HepG2 (cell line): ENCODE measurements at regions not wholly inside any gene's neighbourhood (a gene's known extent, or its start where the extent isn't known, plus 50 kb on each side); places are given as distances from the start of the nearest gene placed in this dataset.

ENCODE experiments used
- ATAC-seq: fragments of 200-7000 bp; cut with Tn5 transposase; 3 replicates; pipeline ENCODE4 v1.9.1; 2020; ENCODE audit warnings: mild to moderate bottlenecking, moderate library complexity
- BruUV-seq: library from RNA; stranded (reverse); fragments of 400-500 nt; replicated peaks from 2 replicates; lab custom pipeline; 2021; lab: Mats Ljungman, UMichigan
- CTCF ChIA-PET: fragments of 300-600 bp; formaldehyde crosslinking; extraction: SDS; loops from one replicate; lab custom pipeline; 2021; ENCODE audit warnings: low total read pairs, inconsistent platforms, low intra/inter-chr PET ratio; lab: Yijun Ruan, JAX
- POLR2A ChIA-PET: fragments of 350-600 bp; sonication (Branson Sonifier 250); formaldehyde crosslinking; loops from one replicate; lab custom pipeline; 2020; ENCODE audit warnings: antibody characterized with exemption, inconsistent platforms; lab: Yijun Ruan, JAX
- DNase-seq: peaks from one replicate; pipeline ENCODE4 v3.0.0-alpha.2; 2015; ENCODE audit warnings: low spot score
- FAIRE-seq: peaks from 3 replicates; lab custom pipeline; 2011; peaks lifted over from hg19 to GRCh38; lab: Jason Lieb, UNC
- H2AFZ ChIP-seq: one replicate; pipeline ENCODE4 v1.6.1; 2011; ENCODE audit warnings: low read length, inconsistent platforms
- H3K27ac ChIP-seq: fragments of 300-600 bp; 3 replicates; pipeline ENCODE4 v1.8.0; 2011; ENCODE audit warnings: mixed run types, mild to moderate bottlenecking, mixed read lengths, low read length, inconsistent platforms; ENCODE audit not compliant: insufficient read depth; ENCODE audit errors: extremely low read length
- H3K27me3 ChIP-seq, 2 experiments: fragments of 200-600 bp in 1 of 2; 2 replicates in 1 of 2; 3 replicates in 1 of 2; pipeline versions ENCODE4 v1.6.0 to v1.8.0; 2011; ENCODE audit warnings: low read length in 2 of 2, mild to moderate bottlenecking in 2 of 2, moderate library complexity in 2 of 2, inconsistent platforms in 1 of 2; ENCODE audit not compliant: insufficient read depth in 2 of 2, control insufficient read depth in 1 of 2
- H3K36me3 ChIP-seq, 2 experiments: fragments of 200-600 bp in 1 of 2; replicated peaks in 1 of 2; 2 replicates in 1 of 2; 3 replicates in 1 of 2; pipeline versions ENCODE4 v1.5.1 to v1.8.0; 2011; ENCODE audit warnings: low read length in 2 of 2, inconsistent platforms in 1 of 2; ENCODE audit not compliant: insufficient read depth in 2 of 2, control insufficient read depth in 1 of 2
- H3K4me1 ChIP-seq: 2 replicates; pipeline ENCODE4 v1.5.1; 2012; ENCODE audit warnings: low read length, inconsistent platforms; ENCODE audit not compliant: insufficient read depth
- H3K4me2 ChIP-seq: 2 replicates; pipeline ENCODE4 v1.6.0; 2011; ENCODE audit warnings: low read depth, low read length, inconsistent platforms
- H3K4me3 ChIP-seq, 3 experiments: fragments of 200-600 bp in 1 of 3; sonication (generic), shearing (Covaris generic) in 1 of 3; replicated peaks in 1 of 3; 2 replicates each; pipeline ENCODE4 v1.5.1; 2011 to 2016; ENCODE audit warnings: low read length in 3 of 3, inconsistent platforms in 2 of 3, low read depth in 2 of 3, mild to moderate bottlenecking in 2 of 3, control low read depth in 1 of 3, mixed read lengths in 1 of 3; ENCODE audit not compliant: insufficient read depth in 1 of 3
- H3K79me2 ChIP-seq: one replicate; pipeline ENCODE4 v1.6.1; 2011; ENCODE audit warnings: low read length, inconsistent platforms; ENCODE audit not compliant: insufficient read depth
- H3K9ac ChIP-seq: 2 replicates; pipeline ENCODE4 v1.6.0; 2011; ENCODE audit warnings: mild to moderate bottlenecking, low read depth, low read length, inconsistent platforms; ENCODE audit not compliant: insufficient read depth
- H3K9me3 ChIP-seq: 2 replicates; pipeline ENCODE4 v1.5.1; 2012; ENCODE audit warnings: mild to moderate bottlenecking, low read length
- H4K20me1 ChIP-seq: 2 replicates; pipeline ENCODE4 v1.6.0; 2011; ENCODE audit warnings: inconsistent platforms, mild to moderate bottlenecking, low read length, moderate library complexity; ENCODE audit not compliant: insufficient read depth
- HDAC1 ChIP-seq: sonication (generic); formaldehyde crosslinking; IDR thresholded peaks from 2 replicates; pipeline ENCODE4 v1.5.1; 2020; ENCODE audit warnings: mild to moderate bottlenecking, missing genetic modification reagents
- JUN ChIP-seq: sonication (generic); formaldehyde crosslinking; IDR thresholded peaks from 2 replicates; pipeline ENCODE4 v1.4.0; 2020; ENCODE audit warnings: mild to moderate bottlenecking, missing genetic modification reagents
- KDM2A ChIP-seq: sonication (generic); formaldehyde crosslinking; IDR thresholded peaks from 2 replicates; pipeline ENCODE4 v1.4.0; 2020; ENCODE audit warnings: low read depth, missing genetic modification reagents, borderline replicate concordance
- NFIC ChIP-seq: IDR thresholded peaks from 2 replicates; pipeline ENCODE4 v1.6.1; 2012; ENCODE audit warnings: mild to moderate bottlenecking, low read length, inconsistent platforms
- NFRKB ChIP-seq: fragments of 450-650 bp; IDR thresholded peaks from 2 replicates; pipeline ENCODE4 v1.6.1; 2017
- RFXAP ChIP-seq: sonication (generic); formaldehyde crosslinking; IDR thresholded peaks from 2 replicates; pipeline ENCODE4 v1.4.0; 2020; ENCODE audit warnings: missing genetic modification reagents, borderline replicate concordance
- RORA ChIP-seq: sonication (generic); formaldehyde crosslinking; IDR thresholded peaks from 2 replicates; pipeline ENCODE4 v1.5.0; 2020; ENCODE audit warnings: mild to moderate bottlenecking, missing genetic modification reagents, moderate library complexity
- TMF1 ChIP-seq: sonication (generic); formaldehyde crosslinking; IDR thresholded peaks from 2 replicates; pipeline ENCODE4 v1.8.1; 2022; ENCODE audit warnings: low read depth, missing genetic modification reagents
- ZBTB39 ChIP-seq: sonication (generic); formaldehyde crosslinking; IDR thresholded peaks from 2 replicates; pipeline ENCODE4 v1.5.0; 2020; ENCODE audit warnings: missing genetic modification reagents
- ZFP36L2 ChIP-seq: sonication (generic); formaldehyde crosslinking; IDR thresholded peaks from 2 replicates; pipeline ENCODE4 v1.4.0; 2020; ENCODE audit warnings: missing genetic modification reagents
- ZKSCAN1 ChIP-seq: fragments of 150-350 bp; IDR thresholded peaks from 2 replicates; pipeline ENCODE4 v1.6.1; 2014; ENCODE audit warnings: low read length
- ZNF143 ChIP-seq: sonication (generic); formaldehyde crosslinking; IDR thresholded peaks from 2 replicates; pipeline ENCODE4 v1.4.0; 2020; ENCODE audit warnings: missing genetic modification reagents
- ZNF160 ChIP-seq: sonication (generic); formaldehyde crosslinking; IDR thresholded peaks from 2 replicates; pipeline ENCODE4 v1.8.0; 2022; ENCODE audit warnings: mild to moderate bottlenecking, inconsistent platforms, missing genetic modification reagents
- ZNF33A ChIP-seq: sonication (generic); formaldehyde crosslinking; IDR thresholded peaks from 2 replicates; pipeline ENCODE4 v1.5.1; 2020; ENCODE audit warnings: missing genetic modification reagents, mild to moderate bottlenecking, moderate library complexity, borderline replicate concordance
- ZNF547 ChIP-seq: sonication (generic); formaldehyde crosslinking; IDR thresholded peaks from 2 replicates; pipeline ENCODE4 v1.5.1; 2020; ENCODE audit warnings: mild to moderate bottlenecking, missing genetic modification reagents
- ZNF768 ChIP-seq: sonication (generic); formaldehyde crosslinking; IDR thresholded peaks from 2 replicates; pipeline ENCODE4 v1.4.0; 2020; ENCODE audit warnings: missing genetic modification reagents
- WGBS: methylation state at CpG from one replicate; pipeline ENCODE4 v1.1.6; 2017; ENCODE audit warnings: low lambda C conversion rate; 5-methylcytosine and 5-hydroxymethylcytosine counted together
- in situ Hi-C: cut with HindIII; loops from 2 replicates; pipeline ENCODE4 v1.10.0; 2017; ENCODE audit warnings: low pct_unique_long_range_greater_than_20kb; ENCODE audit not compliant: extremely low pct_ligation_motif_present
- intact Hi-C: fragments of 100-400 bp; cut with micrococcal nuclease; formaldehyde crosslinking; loops from one replicate; pipeline ENCODE4 v1.10.0; 2022; ENCODE audit not compliant: unreplicated experiment
- TF ChIP-seq, protein P1 (sequence below), 2 experiments: sonication (generic) in 1 of 2; formaldehyde crosslinking in 1 of 2; IDR thresholded peaks; 2 replicates each; pipeline versions ENCODE4 v1.6.1 to v1.9.0; 2014 to 2022; ENCODE audit warnings: antibody characterized with exemption in 1 of 2, borderline replicate concordance in 1 of 2, inconsistent platforms in 1 of 2, low read depth in 1 of 2, missing genetic modification reagents in 1 of 2
- TF ChIP-seq, protein P2 (sequence below): sonication (generic); formaldehyde crosslinking; IDR thresholded peaks from 2 replicates; pipeline ENCODE4 v1.4.0; 2020; ENCODE audit warnings: mild to moderate bottlenecking, low read depth, missing genetic modification reagents

DNA sequence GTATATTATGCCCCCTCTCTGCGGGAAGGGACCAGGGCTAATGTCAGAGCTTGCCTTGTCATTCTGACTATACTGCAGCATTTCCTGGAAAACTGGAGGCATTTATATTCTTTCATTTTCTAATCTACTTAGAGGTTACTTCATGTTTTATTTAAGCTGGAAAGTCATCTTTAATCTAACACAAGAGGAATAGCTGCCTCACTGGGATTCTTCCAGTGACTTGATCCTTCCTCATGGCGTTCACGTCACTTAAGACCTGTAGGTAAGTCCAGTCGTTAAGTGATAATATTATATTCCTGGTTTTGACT, 727.6 kb upstream of the DDX18 start:
- intact Hi-C loops (no loop called here), in situ Hi-C loops (no loop called here)
- ChIA-PET POLR2A (no interaction called here), CTCF (no interaction called here)
- Histone ChIP-seq H3K9me3 (peaks cover 41% of the 10 kb centered on the region; the same call in 1 of the 2 replicates), H4K20me1 (no peaks in the 10 kb centered on the region), H2AFZ (no peak overlapping the region), H3K27ac (no peak overlapping the region), H3K4me2 (no peak overlapping the region), H3K4me1 (no peaks in the 10 kb centered on the region), H3K4me3 (no peak overlapping the region), H3K27me3 (no peaks in the 10 kb centered on the region), H3K36me3 (no peaks in the 10 kb centered on the region), H3K79me2 (no peaks in the 10 kb centered on the region), H3K9ac (no peak overlapping the region)
- FAIRE-seq (no peak), DNase-seq (no peak), ATAC-seq (no peak)
- BruUV-seq, result no TSS peak
- TF ChIP-seq ZKSCAN1 (no peak), ZFP36L2 (CRISPR knock-in tag) (no peak), ZNF143 (CRISPR knock-in tag) (no peak), NFIC (no peak), RORA (CRISPR knock-in tag) (no peak), ZNF768 (CRISPR knock-in tag) (no peak), NFRKB (no peak), ZNF33A (CRISPR knock-in tag) (no peak), TMF1 (CRISPR knock-in tag) (no peak), HDAC1 (CRISPR knock-in tag) (no peak), KDM2A (CRISPR knock-in tag) (no peak), ZNF547 (CRISPR knock-in tag) (no peak), ZNF160 (CRISPR knock-in tag) (no peak), RFXAP (no peak), JUN (CRISPR knock-in tag) (no peak), ZBTB39 (no peak)
- TF ChIP-seq, protein P1, sequence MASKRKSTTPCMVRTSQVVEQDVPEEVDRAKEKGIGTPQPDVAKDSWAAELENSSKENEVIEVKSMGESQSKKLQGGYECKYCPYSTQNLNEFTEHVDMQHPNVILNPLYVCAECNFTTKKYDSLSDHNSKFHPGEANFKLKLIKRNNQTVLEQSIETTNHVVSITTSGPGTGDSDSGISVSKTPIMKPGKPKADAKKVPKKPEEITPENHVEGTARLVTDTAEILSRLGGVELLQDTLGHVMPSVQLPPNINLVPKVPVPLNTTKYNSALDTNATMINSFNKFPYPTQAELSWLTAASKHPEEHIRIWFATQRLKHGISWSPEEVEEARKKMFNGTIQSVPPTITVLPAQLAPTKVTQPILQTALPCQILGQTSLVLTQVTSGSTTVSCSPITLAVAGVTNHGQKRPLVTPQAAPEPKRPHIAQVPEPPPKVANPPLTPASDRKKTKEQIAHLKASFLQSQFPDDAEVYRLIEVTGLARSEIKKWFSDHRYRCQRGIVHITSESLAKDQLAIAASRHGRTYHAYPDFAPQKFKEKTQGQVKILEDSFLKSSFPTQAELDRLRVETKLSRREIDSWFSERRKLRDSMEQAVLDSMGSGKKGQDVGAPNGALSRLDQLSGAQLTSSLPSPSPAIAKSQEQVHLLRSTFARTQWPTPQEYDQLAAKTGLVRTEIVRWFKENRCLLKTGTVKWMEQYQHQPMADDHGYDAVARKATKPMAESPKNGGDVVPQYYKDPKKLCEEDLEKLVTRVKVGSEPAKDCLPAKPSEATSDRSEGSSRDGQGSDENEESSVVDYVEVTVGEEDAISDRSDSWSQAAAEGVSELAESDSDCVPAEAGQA (IDR thresholded peaks at IDR 0.05; ENCODE audit: low read depth), result no peak
- TF ChIP-seq, protein P1 (CRISPR knock-in tag; IDR thresholded peaks at IDR 0.05; ENCODE audit: borderline replicate concordance), result no peak
- TF ChIP-seq, protein P2, sequence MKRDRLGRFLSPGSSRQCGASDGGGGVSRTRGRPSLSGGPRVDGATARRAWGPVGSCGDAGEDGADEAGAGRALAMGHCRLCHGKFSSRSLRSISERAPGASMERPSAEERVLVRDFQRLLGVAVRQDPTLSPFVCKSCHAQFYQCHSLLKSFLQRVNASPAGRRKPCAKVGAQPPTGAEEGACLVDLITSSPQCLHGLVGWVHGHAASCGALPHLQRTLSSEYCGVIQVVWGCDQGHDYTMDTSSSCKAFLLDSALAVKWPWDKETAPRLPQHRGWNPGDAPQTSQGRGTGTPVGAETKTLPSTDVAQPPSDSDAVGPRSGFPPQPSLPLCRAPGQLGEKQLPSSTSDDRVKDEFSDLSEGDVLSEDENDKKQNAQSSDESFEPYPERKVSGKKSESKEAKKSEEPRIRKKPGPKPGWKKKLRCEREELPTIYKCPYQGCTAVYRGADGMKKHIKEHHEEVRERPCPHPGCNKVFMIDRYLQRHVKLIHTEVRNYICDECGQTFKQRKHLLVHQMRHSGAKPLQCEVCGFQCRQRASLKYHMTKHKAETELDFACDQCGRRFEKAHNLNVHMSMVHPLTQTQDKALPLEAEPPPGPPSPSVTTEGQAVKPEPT (CRISPR knock-in tag), result no peak
- 5% methylated on average over 4 of the region's 4 CpGs for WGBS
